Glutamatergic neuron (in vitro differentiated cells): ENCODE measurements at regions not wholly inside any gene's neighbourhood (a gene's known extent, or its start where the extent isn't known, plus 50 kb on each side); places are given as distances from the start of the nearest gene placed in this dataset.

Experiments
- DNase-seq: peaks from one replicate; pipeline ENCODE4 v3.0.0; 2022
- H3K27ac Mint-ChIP-seq: one replicate; pipeline ENCODE4 v1.8.0; 2020; ENCODE audit warnings: mild to moderate bottlenecking, mixed read lengths, inconsistent platforms; ENCODE audit not compliant: unreplicated experiment
- H3K27me3 Mint-ChIP-seq: one replicate; pipeline ENCODE4 v1.8.0; 2020; ENCODE audit warnings: mild to moderate bottlenecking, moderate library complexity, mixed read lengths, inconsistent platforms; ENCODE audit not compliant: unreplicated experiment
- H3K36me3 Mint-ChIP-seq: one replicate; pipeline ENCODE4 v1.8.0; 2020; ENCODE audit warnings: mild to moderate bottlenecking, mixed read lengths, inconsistent platforms; ENCODE audit not compliant: unreplicated experiment
- H3K4me1 Mint-ChIP-seq: one replicate; pipeline ENCODE4 v1.8.0; 2020; ENCODE audit warnings: mild to moderate bottlenecking, low read depth, mixed read lengths, inconsistent platforms; ENCODE audit not compliant: unreplicated experiment
- H3K4me3 Mint-ChIP-seq: one replicate; pipeline ENCODE4 v1.8.0; 2020; ENCODE audit warnings: mild to moderate bottlenecking, mixed read lengths, inconsistent platforms; ENCODE audit not compliant: unreplicated experiment
- H3K9me3 Mint-ChIP-seq: one replicate; pipeline ENCODE4 v1.8.0; 2020; ENCODE audit warnings: mild to moderate bottlenecking, moderate library complexity, mixed read lengths, inconsistent platforms; ENCODE audit not compliant: unreplicated experiment
- CTCF ChIP-seq: fragments of 200-600 bp; sonication (generic); IDR thresholded peaks from one replicate; pipeline ENCODE4 v1.5.0; 2021; ENCODE audit not compliant: partially characterized antibody, unreplicated experiment

GRCh38 chr16:22673421-22673831, 140.5 kb upstream of the HS3ST2 start:
- Mint-ChIP-seq H3K4me3 (no peak overlapping the region), H3K27ac (no peak overlapping the region), H3K9me3 (no peaks in the 10 kb centered on the region), H3K27me3 (no peaks in the 10 kb centered on the region), H3K4me1 (no peaks in the 10 kb centered on the region), H3K36me3 (no peaks in the 10 kb centered on the region)
- DNase-seq: no peak
- no peak for TF ChIP-seq CTCF

- TF ChIP-seq CTCF: no peak
- no peak overlapping the region for H3K4me3 Mint-ChIP-seq
- no peak for DNase-seq
- no peaks in the 10 kb centered on the region for H3K4me1 Mint-ChIP-seq
- no peaks in the 10 kb centered on the region for H3K36me3 Mint-ChIP-seq
- H3K27me3 Mint-ChIP-seq: no peaks in the 10 kb centered on the region
- no peaks in the 10 kb centered on the region for H3K9me3 Mint-ChIP-seq
- H3K27ac Mint-ChIP-seq: no peak overlapping the region
Measured at GRCh38 chr16:22674832-22675191, 139.2 kb upstream of the HS3ST2 start.

GRCh38 chr16:22675745-22676540, 138.0 kb upstream of the HS3ST2 start:
- H3K36me3 Mint-ChIP-seq: no peaks in the 10 kb centered on the region
- no peak for TF ChIP-seq CTCF
- no peaks in the 10 kb centered on the region for H3K27me3 Mint-ChIP-seq
- no peak overlapping the region for H3K27ac Mint-ChIP-seq
- H3K4me1 Mint-ChIP-seq: no peaks in the 10 kb centered on the region
- no peaks in the 10 kb centered on the region for H3K9me3 Mint-ChIP-seq
- DNase-seq: no peak
- no peak overlapping the region for H3K4me3 Mint-ChIP-seq

GRCh38 chr16:22677024-22677830, 136.7 kb upstream of the HS3ST2 start:
- peaks cover 6% of the 10 kb centered on the region for H3K27me3 Mint-ChIP-seq
- no peak overlapping the region for H3K27ac Mint-ChIP-seq
- H3K36me3 Mint-ChIP-seq: no peaks in the 10 kb centered on the region
- peaks cover 4% of the 10 kb centered on the region for H3K9me3 Mint-ChIP-seq
- no peak for DNase-seq
- no peak for TF ChIP-seq CTCF
- peaks cover 10% of the 10 kb centered on the region for H3K4me1 Mint-ChIP-seq
- H3K4me3 Mint-ChIP-seq: no peak overlapping the region

- no peaks in the 10 kb centered on the region for H3K36me3 Mint-ChIP-seq
Measured at GRCh38 chr16:22678311-22678710, 135.7 kb upstream of the HS3ST2 start.

More at GRCh38 chr16:22678311-22678710, 135.7 kb upstream of the HS3ST2 start:
- Mint-ChIP-seq H3K9me3 (peaks cover 6% of the 10 kb centered on the region), H3K4me1 (peaks cover 18% of the 10 kb centered on the region), H3K27me3 (peaks cover 6% of the 10 kb centered on the region), H3K27ac (no peak overlapping the region), H3K4me3 (no peak overlapping the region)
- no peak for DNase-seq
- TF ChIP-seq CTCF: no peak
